SU-DHL-6 (cell line): ENCODE measurements at regions not wholly inside any gene's neighbourhood (a gene's known extent, or its start where the extent isn't known, plus 50 kb on each side); places are given as distances from the start of the nearest gene placed in this dataset.

Source experiments
- H2AFZ ChIP-seq: fragments of 200-600 bp; sonication (generic); 2 replicates; pipeline ENCODE4 v1.6.1; 2014; ENCODE audit warnings: low read depth, mild to moderate bottlenecking, moderate library complexity, mixed read lengths, antibody characterized with exemption, low read length; ENCODE audit not compliant: severe bottlenecking
- H3F3A ChIP-seq: fragments of 200-600 bp; shearing (Covaris generic); 2 replicates; pipeline ENCODE4 v1.6.0; 2016; ENCODE audit warnings: antibody characterized with exemption, mild to moderate bottlenecking; ENCODE audit not compliant: insufficient read depth
- H3K27ac ChIP-seq: fragments of 200-600 bp; sonication (generic); 2 replicates; pipeline ENCODE4 v1.5.1; 2016; ENCODE audit warnings: low read depth, mild to moderate bottlenecking, low read length, moderate library complexity, mixed read lengths
- H3K27me3 ChIP-seq: fragments of 200-600 bp; sonication (generic), shearing (Covaris generic); 2 replicates; pipeline ENCODE4 v1.6.0; 2014; ENCODE audit warnings: mild to moderate bottlenecking, low read length
- H3K36me3 ChIP-seq: fragments of 200-600 bp; sonication (generic); 2 replicates; pipeline ENCODE4 v1.6.1; 2014; ENCODE audit warnings: mild to moderate bottlenecking, low read length, mixed read lengths
- H3K4me2 ChIP-seq: fragments of 300-600, 200-600 bp; shearing (Covaris generic), sonication (generic); 2 replicates; pipeline ENCODE4 v1.6.0; 2014; ENCODE audit warnings: low read length, low read depth, mild to moderate bottlenecking; ENCODE audit not compliant: poor library complexity, severe bottlenecking
- H3K4me3 ChIP-seq: fragments of 200-600 bp; sonication (generic); 2 replicates; pipeline ENCODE4 v1.5.1; 2014; ENCODE audit warnings: antibody characterized with exemption, low read length, mild to moderate bottlenecking, mixed read lengths; ENCODE audit not compliant: insufficient read depth, poor library complexity, severe bottlenecking
- H3K79me2 ChIP-seq: fragments of 200-600 bp; sonication (generic); 2 replicates; pipeline ENCODE4 v1.6.1; 2014; ENCODE audit warnings: mild to moderate bottlenecking, low read length, moderate library complexity; ENCODE audit not compliant: insufficient read depth
- H3K9ac ChIP-seq: fragments of 200-600 bp; sonication (generic); 2 replicates; pipeline ENCODE4 v1.7.0; 2014; ENCODE audit warnings: mild to moderate bottlenecking, low read length
- H3K9me2 ChIP-seq: fragments of 200-600 bp; sonication (generic); replicated peaks from 2 replicates; pipeline ENCODE4 v1.6.1; 2014; ENCODE audit warnings: low read length; ENCODE audit not compliant: insufficient read depth
- H3K9me3 ChIP-seq: fragments of 200-600 bp; sonication (generic); 2 replicates; pipeline ENCODE4 v1.6.1; 2014; ENCODE audit warnings: low read length, mixed read lengths; ENCODE audit not compliant: insufficient read depth
- H4K20me1 ChIP-seq: fragments of 200-600 bp; sonication (generic); 2 replicates; pipeline ENCODE4 v1.6.1; 2014; ENCODE audit warnings: low read depth, mild to moderate bottlenecking, antibody characterized with exemption, low read length, moderate library complexity, mixed read lengths
- CTCF ChIP-seq: fragments of 200-600 bp; sonication (generic); IDR thresholded peaks from one replicate; pipeline ENCODE4 v1.5.1; 2017; ENCODE audit warnings: antibody characterized with exemption, mild to moderate bottlenecking, low read length, moderate library complexity; ENCODE audit not compliant: insufficient read depth, poor library complexity, severe bottlenecking
- EZH2phosphoT487 ChIP-seq: fragments of 200-600 bp; sonication (generic), shearing (Covaris generic); conservative IDR thresholded peaks from 2 replicates; pipeline ENCODE4 v1.6.1; 2018; ENCODE audit warnings: mild to moderate bottlenecking, antibody characterized with exemption, low read length, moderate library complexity, mixed read lengths

- no peaks in the 10 kb centered on the region for H3K27me3 ChIP-seq
- no peaks in the 10 kb centered on the region for H3K36me3 ChIP-seq
- H3K27ac ChIP-seq: no peak overlapping the region
- no peaks in the 10 kb centered on the region for H3K9me3 ChIP-seq
- H2AFZ ChIP-seq: no peak overlapping the region
- no peak overlapping the region for H3K4me3 ChIP-seq
- no peaks in the 10 kb centered on the region for H3F3A ChIP-seq
- no peaks in the 10 kb centered on the region for H4K20me1 ChIP-seq
- H3K79me2 ChIP-seq: no peaks in the 10 kb centered on the region
- no peak overlapping the region for H3K4me2 ChIP-seq
- no peak overlapping the region for H3K9ac ChIP-seq
- TF ChIP-seq CTCF: no peak
- no peak for TF ChIP-seq EZH2phosphoT487
- no peaks in the 10 kb centered on the region for H3K9me2 ChIP-seq
Measured at GRCh38 chr5:174167080-174167910, 121.8 kb downstream of the NSG2 start.

DNA sequence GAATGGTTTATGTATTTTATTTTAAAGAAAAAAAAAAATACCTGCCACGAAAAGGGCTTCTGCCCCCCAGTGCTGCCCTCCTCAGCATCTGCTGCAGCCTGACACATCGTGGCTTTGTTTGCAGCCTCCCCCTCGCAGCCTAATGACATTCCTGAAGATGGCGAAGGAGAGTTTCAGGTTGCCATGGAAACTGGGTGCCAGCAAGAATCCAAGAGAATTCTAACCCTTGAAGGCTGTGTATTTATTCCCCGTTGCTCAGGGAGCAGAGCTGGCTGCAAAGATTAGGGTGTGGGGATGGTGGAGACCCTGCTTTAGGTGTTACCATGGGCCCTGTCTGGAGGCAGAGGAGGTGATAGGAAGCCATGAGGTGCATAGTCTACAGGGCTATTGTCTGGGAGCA is 126.6 kb downstream of the NSG2 start:
- H3K9me2 ChIP-seq: no peaks in the 10 kb centered on the region
- no peaks in the 10 kb centered on the region for H3F3A ChIP-seq
- TF ChIP-seq EZH2phosphoT487 (no peak), CTCF (no peak)
- H3K9me3 ChIP-seq: no peaks in the 10 kb centered on the region
- H3K4me3 ChIP-seq: no peak overlapping the region
- H2AFZ ChIP-seq: no peak overlapping the region
- no peaks in the 10 kb centered on the region for H3K79me2 ChIP-seq
- H4K20me1 ChIP-seq: no peaks in the 10 kb centered on the region
- no peak overlapping the region for H3K27ac ChIP-seq
- no peak overlapping the region for H3K9ac ChIP-seq
- no peak overlapping the region for H3K4me2 ChIP-seq
- no peaks in the 10 kb centered on the region for H3K36me3 ChIP-seq
- no peaks in the 10 kb centered on the region for H3K27me3 ChIP-seq

GRCh38 chr5:174172566-174172965 is 127.1 kb downstream of the NSG2 start:
- Histone ChIP-seq H4K20me1 (no peaks in the 10 kb centered on the region), H3K27me3 (no peaks in the 10 kb centered on the region), H2AFZ (no peak overlapping the region), H3K4me2 (no peak overlapping the region), H3K4me3 (no peak overlapping the region), H3K79me2 (no peaks in the 10 kb centered on the region), H3K9me3 (no peaks in the 10 kb centered on the region), H3F3A (no peaks in the 10 kb centered on the region), H3K9me2 (no peaks in the 10 kb centered on the region), H3K27ac (no peak overlapping the region), H3K9ac (no peak overlapping the region), H3K36me3 (no peaks in the 10 kb centered on the region)
- TF ChIP-seq CTCF: no peak
- no peak for TF ChIP-seq EZH2phosphoT487
